Parathyroid adenoma (tissue), 2 donors: ENCODE measurements at regions not wholly inside any gene's neighbourhood (a gene's known extent, or its start where the extent isn't known, plus 50 kb on each side); places are given as distances from the start of the nearest gene placed in this dataset.

Experiments
- H2AFZ ChIP-seq: fragments of 300-600 bp; sonication (generic); one replicate; pipeline ENCODE4 v1.7.0; 2017; ENCODE audit warnings: antibody characterized with exemption, mild to moderate bottlenecking
- H3K27ac ChIP-seq: fragments of 300-600 bp; sonication (generic); one replicate; pipeline ENCODE4 v1.7.0; 2017
- H3K27me3 ChIP-seq: fragments of 300-600 bp; sonication (generic); one replicate; pipeline ENCODE4 v1.7.0; 2017; ENCODE audit warnings: low read length; ENCODE audit not compliant: control insufficient read depth, insufficient read depth
- H3K36me3 ChIP-seq: fragments of 300-600 bp; sonication (generic); one replicate; pipeline ENCODE4 v1.7.0; 2017; ENCODE audit warnings: low read length; ENCODE audit not compliant: control insufficient read depth, insufficient read depth
- H3K4me1 ChIP-seq: fragments of 300-600 bp; sonication (generic); one replicate; pipeline ENCODE4 v1.7.0; 2017; ENCODE audit warnings: control low read depth
- H3K4me2 ChIP-seq: fragments of 300-600 bp; sonication (generic); one replicate; pipeline ENCODE4 v1.7.0; 2017; ENCODE audit warnings: low read length
- H3K4me3 ChIP-seq: fragments of 300-600 bp; sonication (generic); one replicate; pipeline ENCODE4 v1.7.0; 2017; ENCODE audit warnings: low read depth, low read length
- H3K79me2 ChIP-seq: fragments of 300-600 bp; sonication (generic); one replicate; pipeline ENCODE4 v1.7.0; 2017; ENCODE audit warnings: control low read depth
- H3K9ac ChIP-seq: fragments of 300-600 bp; sonication (generic); one replicate; pipeline ENCODE4 v1.7.0; 2017; ENCODE audit warnings: mild to moderate bottlenecking
- H3K9me3 ChIP-seq: fragments of 300-600 bp; sonication (generic); one replicate; pipeline ENCODE4 v1.7.0; 2017; ENCODE audit warnings: low read length; ENCODE audit not compliant: control insufficient read depth
- CTCF ChIP-seq: fragments of 300-600 bp; sonication (generic); IDR thresholded peaks from one replicate; pipeline ENCODE4 v1.7.0; 2017; ENCODE audit warnings: antibody characterized with exemption, mild to moderate bottlenecking
- donor health status: primary hyperparathyroidism.

GRCh38 chr3:99520513-99520912 is 117.9 kb upstream of the COL8A1 start:
- no peak for TF ChIP-seq CTCF
- Histone ChIP-seq H3K9ac (no peak overlapping the region), H3K27me3 (no peaks in the 10 kb centered on the region)

GRCh38 chr3:99516936-99517335 is 121.5 kb upstream of the COL8A1 start:
- H3K9ac ChIP-seq, result no peak overlapping the region
- peaks cover 4% of the 10 kb centered on the region for H3K4me1 ChIP-seq
- no peaks in the 10 kb centered on the region for H3K79me2 ChIP-seq
- H2AFZ ChIP-seq, result no peak overlapping the region
- H3K27me3 ChIP-seq, result no peaks in the 10 kb centered on the region
- TF ChIP-seq CTCF, result no peak
- H3K9me3 ChIP-seq, result no peaks in the 10 kb centered on the region
- H3K36me3 ChIP-seq, result no peaks in the 10 kb centered on the region
- H3K4me2 ChIP-seq, result no peak overlapping the region
- no peak overlapping the region for H3K4me3 ChIP-seq
- H3K27ac ChIP-seq, result no peak overlapping the region

More at GRCh38 chr3:99520513-99520912, 117.9 kb upstream of the COL8A1 start:
- no peak overlapping the region for H3K27ac ChIP-seq
- no peak overlapping the region for H3K4me3 ChIP-seq
- no peak overlapping the region for H3K4me2 ChIP-seq
- no peak overlapping the region for H2AFZ ChIP-seq
- H3K79me2 ChIP-seq, result no peaks in the 10 kb centered on the region
- H3K9me3 ChIP-seq, result no peaks in the 10 kb centered on the region
- H3K4me1 ChIP-seq, result no peaks in the 10 kb centered on the region
- no peaks in the 10 kb centered on the region for H3K36me3 ChIP-seq

- Histone ChIP-seq H3K4me2 (no peak overlapping the region), H3K36me3 (no peaks in the 10 kb centered on the region), H3K27ac (no peak overlapping the region), H3K9ac (no peak overlapping the region), H3K4me3 (no peak overlapping the region), H3K4me1 (peaks cover 4% of the 10 kb centered on the region), H3K27me3 (no peaks in the 10 kb centered on the region), H3K79me2 (no peaks in the 10 kb centered on the region), H3K9me3 (no peaks in the 10 kb centered on the region), H2AFZ (no peak overlapping the region)
- TF ChIP-seq CTCF, result no peak
These were observed 122.5 kb upstream of the COL8A1 start for GRCh38 chr3:99515891-99516290.

- no peaks in the 10 kb centered on the region for H3K9me3 ChIP-seq
- H3K4me3 ChIP-seq, result no peak overlapping the region
- H3K79me2 ChIP-seq, result no peaks in the 10 kb centered on the region
- no peak overlapping the region for H3K9ac ChIP-seq
- peaks cover 19% of the 10 kb centered on the region for H3K4me1 ChIP-seq
- no peak for TF ChIP-seq CTCF
- no peak overlapping the region for H3K27ac ChIP-seq
- peak overlapping the region; percentile 40 for H3K4me2 ChIP-seq
- peak overlapping the region; percentile 0 for H2AFZ ChIP-seq
- H3K36me3 ChIP-seq, result no peaks in the 10 kb centered on the region
- no peaks in the 10 kb centered on the region for H3K27me3 ChIP-seq
These were observed 129.2 kb upstream of the COL8A1 start for GRCh38 chr3:99509224-99509623.

GRCh38 chr3:99508191-99508590 is 130.2 kb upstream of the COL8A1 start:
- Histone ChIP-seq H3K9ac (no peak overlapping the region), H3K79me2 (no peaks in the 10 kb centered on the region), H3K4me2 (no peak overlapping the region), H3K9me3 (no peaks in the 10 kb centered on the region), H2AFZ (peak overlapping the region; percentile 72), H3K4me1 (peaks cover 19% of the 10 kb centered on the region), H3K27me3 (no peaks in the 10 kb centered on the region), H3K27ac (peak overlapping the region; percentile 55), H3K4me3 (no peak overlapping the region), H3K36me3 (no peaks in the 10 kb centered on the region)
- no peak for TF ChIP-seq CTCF
